ENCODE measurements at regions not wholly inside any gene's neighbourhood (a gene's known extent, or its start where the extent isn't known, plus 50 kb on each side); places are given as distances from the start of the nearest gene placed in this dataset.

GRCh38 chr18:46321955-46322354, 217.8 kb downstream of the HAUS1 start:
- TF ChIP-seq PRPF4 (IDR thresholded peaks at IDR 0.05; ENCODE audit: insufficient read depth, low read depth, low read length, poor library complexity, severe bottlenecking) (no peak), ZFP30 (CRISPR knock-in tag; IDR thresholded peaks at IDR 0.05; ENCODE audit: borderline replicate concordance) (no peak), EZH2 (IDR thresholded peaks at IDR 0.05; ENCODE audit: borderline replicate concordance, low read depth, low read length) (no peak), KDM5B (IDR thresholded peaks at IDR 0.05; ENCODE audit: insufficient replicate concordance, low read depth, low read length) (no peak), TFAP4 (CRISPR knock-in tag; IDR thresholded peaks at IDR 0.05; ENCODE audit: borderline replicate concordance) (no peak), BACH1 (tag; IDR thresholded peaks at IDR 0.05) (no peak), ZNF175 (CRISPR knock-in tag; IDR thresholded peaks at IDR 0.05; ENCODE audit: low read depth) (no peak), ZNF3 (CRISPR knock-in tag; IDR thresholded peaks at IDR 0.05) (no peak), ZNF717 (CRISPR knock-in tag; IDR thresholded peaks at IDR 0.05) (no peak), SIX5 (IDR thresholded peaks at IDR 0.05; ENCODE audit: borderline replicate concordance in 1 of 2, insufficient read depth in 1 of 2, low read depth in 1 of 2, low read length in 2 of 2) (no peak), ZNF551 (CRISPR knock-in tag; IDR thresholded peaks at IDR 0.05) (no peak)
- TF ChIP-seq, protein P1, sequence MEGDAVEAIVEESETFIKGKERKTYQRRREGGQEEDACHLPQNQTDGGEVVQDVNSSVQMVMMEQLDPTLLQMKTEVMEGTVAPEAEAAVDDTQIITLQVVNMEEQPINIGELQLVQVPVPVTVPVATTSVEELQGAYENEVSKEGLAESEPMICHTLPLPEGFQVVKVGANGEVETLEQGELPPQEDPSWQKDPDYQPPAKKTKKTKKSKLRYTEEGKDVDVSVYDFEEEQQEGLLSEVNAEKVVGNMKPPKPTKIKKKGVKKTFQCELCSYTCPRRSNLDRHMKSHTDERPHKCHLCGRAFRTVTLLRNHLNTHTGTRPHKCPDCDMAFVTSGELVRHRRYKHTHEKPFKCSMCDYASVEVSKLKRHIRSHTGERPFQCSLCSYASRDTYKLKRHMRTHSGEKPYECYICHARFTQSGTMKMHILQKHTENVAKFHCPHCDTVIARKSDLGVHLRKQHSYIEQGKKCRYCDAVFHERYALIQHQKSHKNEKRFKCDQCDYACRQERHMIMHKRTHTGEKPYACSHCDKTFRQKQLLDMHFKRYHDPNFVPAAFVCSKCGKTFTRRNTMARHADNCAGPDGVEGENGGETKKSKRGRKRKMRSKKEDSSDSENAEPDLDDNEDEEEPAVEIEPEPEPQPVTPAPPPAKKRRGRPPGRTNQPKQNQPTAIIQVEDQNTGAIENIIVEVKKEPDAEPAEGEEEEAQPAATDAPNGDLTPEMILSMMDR (IDR thresholded peaks at IDR 0.05 in 2 of 3, conservative IDR thresholded peaks at IDR 0.05 in 1 of 3; ENCODE audit: insufficient read depth in 2 of 3, low read depth in 1 of 3, low read length in 3 of 3): no peak
- TF ChIP-seq, protein P2, sequence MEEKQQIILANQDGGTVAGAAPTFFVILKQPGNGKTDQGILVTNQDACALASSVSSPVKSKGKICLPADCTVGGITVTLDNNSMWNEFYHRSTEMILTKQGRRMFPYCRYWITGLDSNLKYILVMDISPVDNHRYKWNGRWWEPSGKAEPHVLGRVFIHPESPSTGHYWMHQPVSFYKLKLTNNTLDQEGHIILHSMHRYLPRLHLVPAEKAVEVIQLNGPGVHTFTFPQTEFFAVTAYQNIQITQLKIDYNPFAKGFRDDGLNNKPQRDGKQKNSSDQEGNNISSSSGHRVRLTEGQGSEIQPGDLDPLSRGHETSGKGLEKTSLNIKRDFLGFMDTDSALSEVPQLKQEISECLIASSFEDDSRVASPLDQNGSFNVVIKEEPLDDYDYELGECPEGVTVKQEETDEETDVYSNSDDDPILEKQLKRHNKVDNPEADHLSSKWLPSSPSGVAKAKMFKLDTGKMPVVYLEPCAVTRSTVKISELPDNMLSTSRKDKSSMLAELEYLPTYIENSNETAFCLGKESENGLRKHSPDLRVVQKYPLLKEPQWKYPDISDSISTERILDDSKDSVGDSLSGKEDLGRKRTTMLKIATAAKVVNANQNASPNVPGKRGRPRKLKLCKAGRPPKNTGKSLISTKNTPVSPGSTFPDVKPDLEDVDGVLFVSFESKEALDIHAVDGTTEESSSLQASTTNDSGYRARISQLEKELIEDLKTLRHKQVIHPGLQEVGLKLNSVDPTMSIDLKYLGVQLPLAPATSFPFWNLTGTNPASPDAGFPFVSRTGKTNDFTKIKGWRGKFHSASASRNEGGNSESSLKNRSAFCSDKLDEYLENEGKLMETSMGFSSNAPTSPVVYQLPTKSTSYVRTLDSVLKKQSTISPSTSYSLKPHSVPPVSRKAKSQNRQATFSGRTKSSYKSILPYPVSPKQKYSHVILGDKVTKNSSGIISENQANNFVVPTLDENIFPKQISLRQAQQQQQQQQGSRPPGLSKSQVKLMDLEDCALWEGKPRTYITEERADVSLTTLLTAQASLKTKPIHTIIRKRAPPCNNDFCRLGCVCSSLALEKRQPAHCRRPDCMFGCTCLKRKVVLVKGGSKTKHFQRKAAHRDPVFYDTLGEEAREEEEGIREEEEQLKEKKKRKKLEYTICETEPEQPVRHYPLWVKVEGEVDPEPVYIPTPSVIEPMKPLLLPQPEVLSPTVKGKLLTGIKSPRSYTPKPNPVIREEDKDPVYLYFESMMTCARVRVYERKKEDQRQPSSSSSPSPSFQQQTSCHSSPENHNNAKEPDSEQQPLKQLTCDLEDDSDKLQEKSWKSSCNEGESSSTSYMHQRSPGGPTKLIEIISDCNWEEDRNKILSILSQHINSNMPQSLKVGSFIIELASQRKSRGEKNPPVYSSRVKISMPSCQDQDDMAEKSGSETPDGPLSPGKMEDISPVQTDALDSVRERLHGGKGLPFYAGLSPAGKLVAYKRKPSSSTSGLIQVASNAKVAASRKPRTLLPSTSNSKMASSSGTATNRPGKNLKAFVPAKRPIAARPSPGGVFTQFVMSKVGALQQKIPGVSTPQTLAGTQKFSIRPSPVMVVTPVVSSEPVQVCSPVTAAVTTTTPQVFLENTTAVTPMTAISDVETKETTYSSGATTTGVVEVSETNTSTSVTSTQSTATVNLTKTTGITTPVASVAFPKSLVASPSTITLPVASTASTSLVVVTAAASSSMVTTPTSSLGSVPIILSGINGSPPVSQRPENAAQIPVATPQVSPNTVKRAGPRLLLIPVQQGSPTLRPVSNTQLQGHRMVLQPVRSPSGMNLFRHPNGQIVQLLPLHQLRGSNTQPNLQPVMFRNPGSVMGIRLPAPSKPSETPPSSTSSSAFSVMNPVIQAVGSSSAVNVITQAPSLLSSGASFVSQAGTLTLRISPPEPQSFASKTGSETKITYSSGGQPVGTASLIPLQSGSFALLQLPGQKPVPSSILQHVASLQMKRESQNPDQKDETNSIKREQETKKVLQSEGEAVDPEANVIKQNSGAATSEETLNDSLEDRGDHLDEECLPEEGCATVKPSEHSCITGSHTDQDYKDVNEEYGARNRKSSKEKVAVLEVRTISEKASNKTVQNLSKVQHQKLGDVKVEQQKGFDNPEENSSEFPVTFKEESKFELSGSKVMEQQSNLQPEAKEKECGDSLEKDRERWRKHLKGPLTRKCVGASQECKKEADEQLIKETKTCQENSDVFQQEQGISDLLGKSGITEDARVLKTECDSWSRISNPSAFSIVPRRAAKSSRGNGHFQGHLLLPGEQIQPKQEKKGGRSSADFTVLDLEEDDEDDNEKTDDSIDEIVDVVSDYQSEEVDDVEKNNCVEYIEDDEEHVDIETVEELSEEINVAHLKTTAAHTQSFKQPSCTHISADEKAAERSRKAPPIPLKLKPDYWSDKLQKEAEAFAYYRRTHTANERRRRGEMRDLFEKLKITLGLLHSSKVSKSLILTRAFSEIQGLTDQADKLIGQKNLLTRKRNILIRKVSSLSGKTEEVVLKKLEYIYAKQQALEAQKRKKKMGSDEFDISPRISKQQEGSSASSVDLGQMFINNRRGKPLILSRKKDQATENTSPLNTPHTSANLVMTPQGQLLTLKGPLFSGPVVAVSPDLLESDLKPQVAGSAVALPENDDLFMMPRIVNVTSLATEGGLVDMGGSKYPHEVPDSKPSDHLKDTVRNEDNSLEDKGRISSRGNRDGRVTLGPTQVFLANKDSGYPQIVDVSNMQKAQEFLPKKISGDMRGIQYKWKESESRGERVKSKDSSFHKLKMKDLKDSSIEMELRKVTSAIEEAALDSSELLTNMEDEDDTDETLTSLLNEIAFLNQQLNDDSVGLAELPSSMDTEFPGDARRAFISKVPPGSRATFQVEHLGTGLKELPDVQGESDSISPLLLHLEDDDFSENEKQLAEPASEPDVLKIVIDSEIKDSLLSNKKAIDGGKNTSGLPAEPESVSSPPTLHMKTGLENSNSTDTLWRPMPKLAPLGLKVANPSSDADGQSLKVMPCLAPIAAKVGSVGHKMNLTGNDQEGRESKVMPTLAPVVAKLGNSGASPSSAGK (IDR thresholded peaks at IDR 0.05): no peak
